ENCODE measurements at regions not wholly inside any gene's neighbourhood (a gene's known extent, or its start where the extent isn't known, plus 50 kb on each side); places are given as distances from the start of the nearest gene placed in this dataset.

DNA sequence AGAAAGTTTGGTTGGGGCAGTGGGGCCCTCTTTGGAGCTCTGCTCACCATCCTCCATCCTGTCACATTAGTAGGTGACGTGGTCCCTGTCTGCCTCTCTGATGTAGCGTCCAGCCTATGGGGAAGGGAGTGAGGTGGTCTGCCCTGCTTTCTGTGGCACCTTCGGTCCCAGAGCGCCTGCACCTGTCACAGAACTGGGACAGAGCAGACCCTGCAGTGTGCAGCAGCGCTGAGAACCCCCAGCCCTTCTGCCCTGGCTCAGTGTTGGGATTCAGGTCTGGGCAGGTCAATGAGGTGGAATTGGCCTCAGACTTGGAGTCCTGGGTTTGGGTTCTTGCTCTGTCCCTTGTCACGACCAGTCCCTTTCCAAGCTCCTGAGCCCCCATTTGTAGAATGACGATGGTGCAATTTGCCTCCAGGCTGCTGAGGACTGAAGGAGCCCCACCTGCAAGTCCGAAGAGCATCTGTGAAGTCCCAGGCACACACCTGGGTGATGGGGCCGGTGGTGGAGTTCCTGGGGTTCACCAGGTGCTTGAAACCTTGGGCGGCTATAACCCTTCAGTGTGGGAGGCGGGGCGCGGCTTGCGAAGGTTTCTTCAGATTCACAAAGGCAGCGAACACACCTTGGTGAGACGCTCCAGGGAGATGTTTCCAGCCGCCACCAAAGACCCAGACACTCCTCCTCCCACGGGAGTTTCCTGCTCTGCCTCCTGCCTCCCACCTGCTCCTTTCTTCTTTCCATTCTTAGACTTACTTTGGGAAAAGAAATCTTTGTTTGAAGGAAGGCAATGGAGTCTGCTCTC, 265.4 kb upstream of the HDAC4 start:
- no peak for DNase-seq (ENCODE audit: low read depth)
- TF ChIP-seq, protein P1, sequence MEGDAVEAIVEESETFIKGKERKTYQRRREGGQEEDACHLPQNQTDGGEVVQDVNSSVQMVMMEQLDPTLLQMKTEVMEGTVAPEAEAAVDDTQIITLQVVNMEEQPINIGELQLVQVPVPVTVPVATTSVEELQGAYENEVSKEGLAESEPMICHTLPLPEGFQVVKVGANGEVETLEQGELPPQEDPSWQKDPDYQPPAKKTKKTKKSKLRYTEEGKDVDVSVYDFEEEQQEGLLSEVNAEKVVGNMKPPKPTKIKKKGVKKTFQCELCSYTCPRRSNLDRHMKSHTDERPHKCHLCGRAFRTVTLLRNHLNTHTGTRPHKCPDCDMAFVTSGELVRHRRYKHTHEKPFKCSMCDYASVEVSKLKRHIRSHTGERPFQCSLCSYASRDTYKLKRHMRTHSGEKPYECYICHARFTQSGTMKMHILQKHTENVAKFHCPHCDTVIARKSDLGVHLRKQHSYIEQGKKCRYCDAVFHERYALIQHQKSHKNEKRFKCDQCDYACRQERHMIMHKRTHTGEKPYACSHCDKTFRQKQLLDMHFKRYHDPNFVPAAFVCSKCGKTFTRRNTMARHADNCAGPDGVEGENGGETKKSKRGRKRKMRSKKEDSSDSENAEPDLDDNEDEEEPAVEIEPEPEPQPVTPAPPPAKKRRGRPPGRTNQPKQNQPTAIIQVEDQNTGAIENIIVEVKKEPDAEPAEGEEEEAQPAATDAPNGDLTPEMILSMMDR (IDR thresholded peaks at IDR 0.05; ENCODE audit: insufficient read depth, low read depth, low read length, missing control alignments): no peak
- no peak overlapping the region for H3K4me3 ChIP-seq (ENCODE audit: low read length)

DNA sequence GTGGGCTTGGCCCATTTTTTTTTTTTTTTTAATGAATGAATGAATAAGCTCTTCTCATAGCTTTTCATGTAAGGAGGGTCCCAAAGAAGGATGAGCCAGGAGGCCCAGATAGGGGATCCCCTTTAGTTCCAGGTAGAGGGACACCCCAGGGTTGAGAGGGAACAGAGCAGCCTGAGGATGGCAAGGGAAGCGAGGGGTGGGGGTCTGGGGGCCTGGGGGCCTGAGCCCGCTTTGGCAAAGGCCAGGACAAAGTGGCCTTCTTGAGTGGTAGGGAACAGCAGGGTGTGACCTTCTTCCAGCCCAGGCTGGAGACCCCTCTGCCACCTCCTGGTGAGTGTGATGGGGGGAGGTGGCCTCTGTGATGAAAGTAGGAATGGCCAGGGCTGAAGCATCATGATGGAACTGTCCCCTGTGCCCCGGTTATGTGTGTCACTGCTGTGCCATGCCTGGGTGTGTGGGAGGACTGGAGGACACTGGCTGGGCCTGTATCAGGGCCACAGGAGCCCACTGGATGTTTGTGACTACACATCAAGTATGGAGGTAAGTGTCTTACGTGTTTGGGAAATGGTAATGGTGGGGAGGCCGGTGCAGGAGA, 263.5 kb upstream of the HDAC4 start:
- DNase-seq (ENCODE audit: low read depth): no peak
- H3K4me3 ChIP-seq (ENCODE audit: low read length): no peak overlapping the region
- TF ChIP-seq, protein P1 (IDR thresholded peaks at IDR 0.05; ENCODE audit: insufficient read depth, low read depth, low read length, missing control alignments): no peak

DNA sequence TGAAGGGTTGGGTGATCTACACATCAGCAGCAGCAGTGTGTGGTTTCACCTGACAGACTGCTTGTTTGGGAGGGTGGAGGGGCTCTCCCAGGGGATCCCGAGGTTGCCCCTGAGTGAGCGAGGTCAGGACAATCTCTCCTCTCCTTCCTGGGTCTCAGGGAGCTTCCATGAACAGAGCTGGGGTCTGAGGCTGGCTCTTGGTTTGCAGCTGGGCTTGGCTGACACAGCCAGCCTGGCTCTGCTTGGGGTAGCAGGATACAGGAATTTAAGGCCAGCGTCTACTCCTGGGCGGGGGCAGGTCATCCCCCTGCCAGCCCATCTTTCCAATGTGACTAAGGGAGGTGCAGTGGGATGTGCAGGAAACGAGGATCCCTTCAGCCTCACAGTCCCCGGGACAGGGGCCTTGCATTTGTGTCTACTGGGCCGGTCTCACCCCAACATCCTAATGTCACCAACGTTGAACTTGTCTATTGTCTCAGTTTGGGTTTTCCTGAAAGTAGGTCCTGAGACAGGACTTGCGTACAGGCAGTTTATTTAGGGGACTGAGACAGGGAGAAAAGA, 262.6 kb upstream of the HDAC4 start:
- DNase-seq (ENCODE audit: low read depth): no peak
- H3K4me3 ChIP-seq (ENCODE audit: low read length): no peak overlapping the region
- TF ChIP-seq, protein P1 (IDR thresholded peaks at IDR 0.05; ENCODE audit: insufficient read depth, low read depth, low read length, missing control alignments): no peak

DNA sequence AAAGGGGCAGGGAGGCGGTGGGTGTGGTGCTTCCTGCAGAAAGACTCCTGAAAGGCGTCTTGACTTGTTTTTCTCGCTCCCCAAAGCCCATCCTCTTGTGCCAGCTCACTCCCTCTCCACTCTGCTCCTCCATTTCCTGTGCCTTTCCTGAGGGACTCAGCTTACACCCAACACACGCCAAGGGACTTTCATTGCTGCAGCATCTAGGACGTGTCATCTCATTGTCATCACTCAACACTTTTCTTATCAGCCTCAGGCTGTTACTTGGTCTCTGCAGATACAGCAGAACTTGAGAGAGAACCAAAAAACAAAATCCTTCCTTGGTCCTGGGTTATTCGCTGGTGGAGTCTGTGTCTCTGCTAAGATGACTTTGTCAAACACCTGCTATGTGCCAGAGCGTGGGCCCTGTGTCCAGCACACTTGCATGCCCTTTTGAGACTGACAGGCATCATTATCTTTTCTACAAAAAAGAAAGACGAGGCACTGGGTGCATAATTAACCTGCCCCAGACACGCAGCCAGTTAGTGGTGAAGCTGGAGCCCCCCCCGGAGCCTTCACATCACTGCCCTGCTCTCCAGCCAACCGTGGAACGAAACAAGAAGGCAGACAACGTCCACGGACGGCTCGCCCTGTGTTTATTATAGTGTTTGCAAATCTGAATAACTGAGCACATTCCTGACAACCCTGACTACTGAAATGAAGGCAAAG, 261.7 kb upstream of the HDAC4 start:
- H3K4me3 ChIP-seq (ENCODE audit: low read length): no peak overlapping the region
- TF ChIP-seq, protein P1 (IDR thresholded peaks at IDR 0.05; ENCODE audit: insufficient read depth, low read depth, low read length, missing control alignments): no peak
- DNase-seq (ENCODE audit: low read depth): no peak

DNA sequence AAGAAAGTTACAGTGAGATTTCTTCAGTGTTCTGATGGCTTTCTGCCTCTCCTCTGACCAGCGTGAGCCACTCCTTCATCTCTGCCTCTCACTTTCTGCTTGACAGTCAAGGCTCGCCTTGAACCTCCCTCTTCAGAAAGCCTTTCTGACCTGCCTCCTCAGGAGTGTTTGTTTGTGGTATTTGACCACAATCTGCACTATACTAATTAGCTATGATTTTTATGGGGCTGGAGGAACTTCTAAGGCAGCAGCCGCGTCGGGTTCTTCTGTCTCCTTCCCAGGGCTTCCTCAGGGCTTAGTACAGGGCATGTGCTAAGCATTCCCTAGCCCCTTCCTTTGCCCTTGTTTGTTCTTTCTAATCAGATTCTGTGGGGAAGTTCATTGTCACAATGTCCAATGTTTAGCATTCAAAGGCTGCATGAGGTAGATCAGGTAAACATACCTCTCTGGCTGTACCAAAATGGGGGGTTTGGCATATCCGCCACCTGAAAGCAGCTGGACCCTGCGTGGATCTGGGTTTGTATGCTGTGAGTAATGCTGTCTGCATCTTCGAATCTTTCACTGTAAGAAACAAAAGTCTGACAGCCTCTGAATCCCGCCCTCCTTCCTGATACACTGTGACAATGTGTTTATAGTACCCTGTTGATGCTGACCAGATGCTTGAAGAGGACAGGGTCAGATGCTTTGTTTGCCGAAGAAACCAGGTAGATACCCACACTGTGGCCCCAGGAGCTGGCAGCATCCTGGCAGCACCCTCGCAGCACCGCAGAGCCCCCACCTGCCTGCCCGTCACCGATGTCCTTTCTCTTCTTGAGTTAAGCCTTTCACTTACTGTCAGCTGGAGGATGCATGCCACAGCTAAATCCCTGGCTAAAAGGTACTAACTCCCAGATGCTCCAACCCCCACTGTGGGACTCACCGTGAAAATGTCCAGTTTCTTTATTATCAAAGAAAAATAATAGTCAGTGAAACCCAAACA, 260.8 kb upstream of the HDAC4 start:
- TF ChIP-seq, protein P1 (IDR thresholded peaks at IDR 0.05; ENCODE audit: insufficient read depth, low read depth, low read length, missing control alignments): no peak
- DNase-seq (ENCODE audit: low read depth): no peak
- H3K4me3 ChIP-seq (ENCODE audit: low read length): no peak overlapping the region
